SU-DHL-6 (cell line): ENCODE measurements at regions not wholly inside any gene's neighbourhood (a gene's known extent, or its start where the extent isn't known, plus 50 kb on each side); places are given as distances from the start of the nearest gene placed in this dataset.

Experiments
- H2AFZ ChIP-seq: fragments of 200-600 bp; sonication (generic); 2 replicates; pipeline ENCODE4 v1.6.1; 2014; ENCODE audit warnings: low read depth, mild to moderate bottlenecking, moderate library complexity, mixed read lengths, antibody characterized with exemption, low read length; ENCODE audit not compliant: severe bottlenecking
- H3F3A ChIP-seq: fragments of 200-600 bp; shearing (Covaris generic); 2 replicates; pipeline ENCODE4 v1.6.0; 2016; ENCODE audit warnings: antibody characterized with exemption, mild to moderate bottlenecking; ENCODE audit not compliant: insufficient read depth
- H3K27ac ChIP-seq: fragments of 200-600 bp; sonication (generic); 2 replicates; pipeline ENCODE4 v1.5.1; 2016; ENCODE audit warnings: low read depth, mild to moderate bottlenecking, low read length, moderate library complexity, mixed read lengths
- H3K27me3 ChIP-seq: fragments of 200-600 bp; sonication (generic), shearing (Covaris generic); 2 replicates; pipeline ENCODE4 v1.6.0; 2014; ENCODE audit warnings: mild to moderate bottlenecking, low read length
- H3K36me3 ChIP-seq: fragments of 200-600 bp; sonication (generic); 2 replicates; pipeline ENCODE4 v1.6.1; 2014; ENCODE audit warnings: mild to moderate bottlenecking, low read length, mixed read lengths
- H3K4me2 ChIP-seq: fragments of 300-600, 200-600 bp; shearing (Covaris generic), sonication (generic); 2 replicates; pipeline ENCODE4 v1.6.0; 2014; ENCODE audit warnings: low read length, low read depth, mild to moderate bottlenecking; ENCODE audit not compliant: poor library complexity, severe bottlenecking
- H3K4me3 ChIP-seq: fragments of 200-600 bp; sonication (generic); 2 replicates; pipeline ENCODE4 v1.5.1; 2014; ENCODE audit warnings: antibody characterized with exemption, low read length, mild to moderate bottlenecking, mixed read lengths; ENCODE audit not compliant: insufficient read depth, poor library complexity, severe bottlenecking
- H3K79me2 ChIP-seq: fragments of 200-600 bp; sonication (generic); 2 replicates; pipeline ENCODE4 v1.6.1; 2014; ENCODE audit warnings: mild to moderate bottlenecking, low read length, moderate library complexity; ENCODE audit not compliant: insufficient read depth
- H3K9ac ChIP-seq: fragments of 200-600 bp; sonication (generic); 2 replicates; pipeline ENCODE4 v1.7.0; 2014; ENCODE audit warnings: mild to moderate bottlenecking, low read length
- H3K9me2 ChIP-seq: fragments of 200-600 bp; sonication (generic); replicated peaks from 2 replicates; pipeline ENCODE4 v1.6.1; 2014; ENCODE audit warnings: low read length; ENCODE audit not compliant: insufficient read depth
- H3K9me3 ChIP-seq: fragments of 200-600 bp; sonication (generic); 2 replicates; pipeline ENCODE4 v1.6.1; 2014; ENCODE audit warnings: low read length, mixed read lengths; ENCODE audit not compliant: insufficient read depth
- H4K20me1 ChIP-seq: fragments of 200-600 bp; sonication (generic); 2 replicates; pipeline ENCODE4 v1.6.1; 2014; ENCODE audit warnings: low read depth, mild to moderate bottlenecking, antibody characterized with exemption, low read length, moderate library complexity, mixed read lengths
- EZH2phosphoT487 ChIP-seq: fragments of 200-600 bp; sonication (generic), shearing (Covaris generic); conservative IDR thresholded peaks from 2 replicates; pipeline ENCODE4 v1.6.1; 2018; ENCODE audit warnings: mild to moderate bottlenecking, antibody characterized with exemption, low read length, moderate library complexity, mixed read lengths
- TF ChIP-seq, protein P1 (sequence below): fragments of 200-600 bp; sonication (generic); IDR thresholded peaks from one replicate; pipeline ENCODE4 v1.5.1; 2017; ENCODE audit warnings: antibody characterized with exemption, mild to moderate bottlenecking, low read length, moderate library complexity; ENCODE audit not compliant: insufficient read depth, poor library complexity, severe bottlenecking

DNA sequence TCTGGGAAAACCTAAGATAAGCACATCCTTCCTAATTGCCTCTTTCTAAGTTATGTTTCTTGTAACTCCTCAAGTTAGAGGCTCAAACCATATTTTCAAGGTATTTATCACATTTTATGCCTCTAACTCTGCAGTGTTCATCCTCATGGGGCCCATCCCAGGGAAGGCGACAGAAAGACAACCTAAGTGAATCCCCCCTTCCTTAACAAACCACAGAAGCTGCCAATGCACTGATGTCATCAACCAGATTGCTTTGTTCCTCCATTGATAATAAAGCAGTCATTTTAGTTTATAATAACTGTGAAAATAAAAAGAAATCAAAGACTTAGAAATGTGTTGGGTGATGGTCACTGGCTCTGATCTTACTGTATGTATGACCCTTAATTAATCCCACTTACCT is 119.5 kb upstream of the TCF21 start:
- Histone ChIP-seq H3K27me3 (no peaks in the 10 kb centered on the region), H3K27ac (no peak overlapping the region), H4K20me1 (no peaks in the 10 kb centered on the region), H3K4me3 (no peak overlapping the region), H3K9me2 (no peaks in the 10 kb centered on the region), H2AFZ (no peak overlapping the region), H3K79me2 (no peaks in the 10 kb centered on the region), H3K9ac (no peak overlapping the region), H3F3A (no peaks in the 10 kb centered on the region), H3K36me3 (no peaks in the 10 kb centered on the region), H3K9me3 (no peaks in the 10 kb centered on the region), H3K4me2 (no peak overlapping the region)
- TF ChIP-seq EZH2phosphoT487 = no peak

DNA sequence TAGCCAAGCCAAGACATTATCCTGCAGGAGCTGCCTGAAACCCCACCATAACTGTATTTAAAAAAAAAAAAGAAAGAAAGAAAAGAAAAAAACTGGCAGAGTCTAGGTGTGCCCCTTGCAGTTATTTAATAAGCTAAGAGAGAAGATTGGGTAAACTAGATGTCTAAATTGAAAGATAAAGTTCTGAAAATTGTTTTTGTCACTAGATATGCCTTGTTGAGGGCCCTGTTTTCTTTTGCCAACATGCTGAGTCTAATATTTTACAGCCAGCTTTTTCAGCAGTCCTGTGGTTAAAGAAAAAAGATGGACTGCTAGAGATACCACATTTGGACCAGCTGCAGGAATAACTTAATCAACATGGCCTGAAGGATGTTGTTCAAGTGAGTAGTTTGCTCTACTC is 116.3 kb upstream of the TCF21 start:
- Histone ChIP-seq H3K9ac (no peak overlapping the region), H3K9me2 (no peaks in the 10 kb centered on the region), H3K9me3 (no peaks in the 10 kb centered on the region), H3K79me2 (no peaks in the 10 kb centered on the region), H3K27ac (no peak overlapping the region), H4K20me1 (no peaks in the 10 kb centered on the region), H2AFZ (no peak overlapping the region), H3K27me3 (no peaks in the 10 kb centered on the region), H3F3A (no peaks in the 10 kb centered on the region), H3K4me3 (no peak overlapping the region), H3K4me2 (no peak overlapping the region), H3K36me3 (no peaks in the 10 kb centered on the region)
- TF ChIP-seq, protein P1, sequence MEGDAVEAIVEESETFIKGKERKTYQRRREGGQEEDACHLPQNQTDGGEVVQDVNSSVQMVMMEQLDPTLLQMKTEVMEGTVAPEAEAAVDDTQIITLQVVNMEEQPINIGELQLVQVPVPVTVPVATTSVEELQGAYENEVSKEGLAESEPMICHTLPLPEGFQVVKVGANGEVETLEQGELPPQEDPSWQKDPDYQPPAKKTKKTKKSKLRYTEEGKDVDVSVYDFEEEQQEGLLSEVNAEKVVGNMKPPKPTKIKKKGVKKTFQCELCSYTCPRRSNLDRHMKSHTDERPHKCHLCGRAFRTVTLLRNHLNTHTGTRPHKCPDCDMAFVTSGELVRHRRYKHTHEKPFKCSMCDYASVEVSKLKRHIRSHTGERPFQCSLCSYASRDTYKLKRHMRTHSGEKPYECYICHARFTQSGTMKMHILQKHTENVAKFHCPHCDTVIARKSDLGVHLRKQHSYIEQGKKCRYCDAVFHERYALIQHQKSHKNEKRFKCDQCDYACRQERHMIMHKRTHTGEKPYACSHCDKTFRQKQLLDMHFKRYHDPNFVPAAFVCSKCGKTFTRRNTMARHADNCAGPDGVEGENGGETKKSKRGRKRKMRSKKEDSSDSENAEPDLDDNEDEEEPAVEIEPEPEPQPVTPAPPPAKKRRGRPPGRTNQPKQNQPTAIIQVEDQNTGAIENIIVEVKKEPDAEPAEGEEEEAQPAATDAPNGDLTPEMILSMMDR = no peak
- no peak for TF ChIP-seq EZH2phosphoT487

DNA sequence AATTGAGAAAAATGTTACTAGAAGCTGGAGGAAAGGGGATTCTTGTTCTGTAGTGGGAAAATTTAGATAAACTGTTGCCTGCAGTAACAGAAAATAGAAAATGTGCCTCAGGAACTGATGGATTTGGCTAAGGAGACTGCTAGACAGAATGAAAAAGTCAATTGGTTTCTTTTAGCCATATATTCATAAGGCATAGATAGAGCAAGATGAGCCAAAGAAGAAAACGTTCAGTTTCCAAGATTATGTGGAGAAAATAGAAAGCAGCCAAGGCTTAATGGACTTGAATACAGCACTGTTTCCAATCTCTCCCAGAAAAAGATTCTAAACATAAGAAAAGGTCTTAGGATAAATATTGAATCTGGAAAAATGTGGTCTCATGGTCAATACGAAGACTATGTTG is 115.1 kb upstream of the TCF21 start:
- Histone ChIP-seq H3K9ac (no peak overlapping the region), H3K4me3 (no peak overlapping the region), H3K36me3 (no peaks in the 10 kb centered on the region), H3K27ac (no peak overlapping the region), H3K79me2 (no peaks in the 10 kb centered on the region), H3K27me3 (no peaks in the 10 kb centered on the region), H3K4me2 (no peak overlapping the region), H4K20me1 (no peaks in the 10 kb centered on the region), H3K9me2 (no peaks in the 10 kb centered on the region), H3F3A (no peaks in the 10 kb centered on the region), H3K9me3 (no peaks in the 10 kb centered on the region), H2AFZ (no peak overlapping the region)
- TF ChIP-seq, protein P1 = no peak
- TF ChIP-seq EZH2phosphoT487 = no peak

DNA sequence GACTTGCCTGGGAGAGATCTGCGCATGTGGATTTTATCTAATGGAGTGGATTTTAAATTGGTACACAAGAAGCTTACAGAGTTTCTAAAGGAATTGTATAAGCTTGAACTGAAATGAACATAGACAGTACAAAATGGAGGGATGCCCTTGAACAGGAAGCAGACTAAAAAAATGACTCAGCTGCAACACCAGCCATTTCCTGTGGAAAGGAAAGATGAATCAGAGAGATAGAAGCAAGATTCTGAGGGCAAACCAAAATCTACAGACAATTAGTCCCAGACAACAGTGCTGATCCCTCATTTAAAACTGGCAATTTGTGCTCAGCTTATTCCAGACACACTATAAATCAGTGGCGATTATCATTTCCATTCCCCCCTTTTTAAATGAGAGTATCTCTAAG is 114.6 kb upstream of the TCF21 start:
- no peak overlapping the region for H3K4me2 ChIP-seq
- H4K20me1 ChIP-seq = no peaks in the 10 kb centered on the region
- no peaks in the 10 kb centered on the region for H3K9me2 ChIP-seq
- H3K9me3 ChIP-seq = no peaks in the 10 kb centered on the region
- H2AFZ ChIP-seq = no peak overlapping the region
- H3F3A ChIP-seq = no peaks in the 10 kb centered on the region
- no peak overlapping the region for H3K27ac ChIP-seq
- no peaks in the 10 kb centered on the region for H3K36me3 ChIP-seq
- no peak overlapping the region for H3K4me3 ChIP-seq
- H3K79me2 ChIP-seq = no peaks in the 10 kb centered on the region
- no peak for TF ChIP-seq EZH2phosphoT487
- TF ChIP-seq, protein P1 = no peak
- no peaks in the 10 kb centered on the region for H3K27me3 ChIP-seq
- H3K9ac ChIP-seq = no peak overlapping the region
